NCI-H1048 (cell line): ENCODE measurements at regions not wholly inside any gene's neighbourhood (a gene's known extent, or its start where the extent isn't known, plus 50 kb on each side); places are given as distances from the start of the nearest gene placed in this dataset.
A peak's percentile ranks its signal among the peaks of the same experiment; 100 is the strongest.
"Not testable (repeated sequence)": the region's sequence is repeated elsewhere in the genome, so short reads cannot be mapped to it uniquely, and the experiment has no call there.

Experiments
- DNase-seq: peaks from one replicate; lab custom pipeline; 2025; lab: John Stamatoyannopoulos, UW

DNA sequence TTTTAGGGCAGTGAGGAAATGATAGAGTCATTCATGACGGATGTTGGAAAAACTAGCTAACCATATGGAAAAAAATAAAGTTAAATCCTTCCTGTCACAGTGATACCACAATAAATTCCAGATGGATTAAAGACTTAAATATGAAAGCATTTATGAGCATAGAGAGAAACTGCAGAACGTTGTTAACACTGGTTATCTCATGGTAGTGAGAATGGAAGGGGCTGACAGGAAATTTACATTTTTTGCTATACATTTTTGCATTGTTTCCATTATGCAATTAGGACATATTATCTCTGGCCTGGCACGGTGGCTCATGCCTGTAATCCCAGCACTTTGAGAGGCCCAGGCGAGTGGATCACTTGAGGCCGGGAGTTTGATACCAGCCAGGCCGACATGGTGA is 130.5 kb upstream of the VOPP1 start:
- DNase-seq = not testable (repeated sequence)

DNA sequence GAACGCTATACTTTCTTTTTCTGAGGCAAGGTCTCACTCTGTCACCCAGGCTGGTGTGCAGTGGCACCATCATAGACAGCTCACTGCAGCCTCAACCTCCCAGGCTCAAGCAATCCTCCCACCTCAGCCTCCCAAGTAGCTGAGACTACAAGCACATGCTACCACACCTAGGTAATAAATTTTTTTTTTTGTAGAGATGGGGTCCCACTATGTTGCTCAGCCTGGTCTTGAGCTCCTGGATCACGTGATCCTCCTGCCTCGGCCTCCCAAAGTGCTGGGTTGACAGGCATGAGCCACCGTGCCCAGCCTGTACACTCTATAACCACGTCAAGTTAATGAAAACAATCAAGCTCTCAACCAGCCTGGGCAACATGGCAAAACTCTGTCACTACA is 127.1 kb upstream of the VOPP1 start:
- DNase-seq = not testable (repeated sequence)

DNA sequence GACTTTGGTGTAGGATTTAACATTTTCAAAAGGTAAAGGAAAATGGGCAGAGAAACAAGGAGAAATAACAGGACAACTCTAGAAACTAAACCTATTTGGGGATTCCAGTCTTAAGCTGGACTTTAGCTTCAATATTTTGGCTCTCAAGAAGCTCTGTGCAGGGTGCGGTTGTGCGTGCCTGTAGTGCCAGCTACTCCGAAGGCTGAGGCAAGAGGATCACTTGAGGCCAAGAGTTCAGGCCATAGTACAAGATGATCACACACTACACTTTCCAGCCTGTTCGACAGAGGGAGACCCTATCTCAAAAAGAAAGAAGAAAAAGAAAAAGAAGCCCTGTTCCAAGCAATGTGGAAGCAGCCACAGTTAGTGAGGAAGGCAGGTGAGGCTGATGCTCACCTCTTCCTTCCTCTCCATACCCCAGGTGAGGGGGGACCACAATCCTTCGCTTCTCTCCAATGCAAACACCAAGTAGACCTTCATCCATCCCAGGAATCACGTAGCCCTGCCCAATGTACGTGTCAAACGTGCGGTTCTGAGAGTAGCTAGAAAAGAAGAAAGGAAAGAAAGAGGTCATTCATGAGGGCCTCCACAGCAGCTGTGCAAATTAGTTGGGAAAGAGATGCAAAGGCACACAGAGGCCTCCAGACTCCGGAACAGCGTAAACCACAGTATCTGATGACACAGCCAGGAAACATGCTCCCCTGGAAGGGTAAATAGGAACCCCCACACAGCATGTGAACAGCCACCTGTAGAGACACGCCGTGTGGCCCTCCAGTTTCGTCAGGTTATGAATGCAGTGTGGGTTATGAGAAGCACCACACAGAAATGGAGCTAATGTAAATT is 126.5 kb upstream of the VOPP1 start:
- not testable (repeated sequence) for DNase-seq

DNA sequence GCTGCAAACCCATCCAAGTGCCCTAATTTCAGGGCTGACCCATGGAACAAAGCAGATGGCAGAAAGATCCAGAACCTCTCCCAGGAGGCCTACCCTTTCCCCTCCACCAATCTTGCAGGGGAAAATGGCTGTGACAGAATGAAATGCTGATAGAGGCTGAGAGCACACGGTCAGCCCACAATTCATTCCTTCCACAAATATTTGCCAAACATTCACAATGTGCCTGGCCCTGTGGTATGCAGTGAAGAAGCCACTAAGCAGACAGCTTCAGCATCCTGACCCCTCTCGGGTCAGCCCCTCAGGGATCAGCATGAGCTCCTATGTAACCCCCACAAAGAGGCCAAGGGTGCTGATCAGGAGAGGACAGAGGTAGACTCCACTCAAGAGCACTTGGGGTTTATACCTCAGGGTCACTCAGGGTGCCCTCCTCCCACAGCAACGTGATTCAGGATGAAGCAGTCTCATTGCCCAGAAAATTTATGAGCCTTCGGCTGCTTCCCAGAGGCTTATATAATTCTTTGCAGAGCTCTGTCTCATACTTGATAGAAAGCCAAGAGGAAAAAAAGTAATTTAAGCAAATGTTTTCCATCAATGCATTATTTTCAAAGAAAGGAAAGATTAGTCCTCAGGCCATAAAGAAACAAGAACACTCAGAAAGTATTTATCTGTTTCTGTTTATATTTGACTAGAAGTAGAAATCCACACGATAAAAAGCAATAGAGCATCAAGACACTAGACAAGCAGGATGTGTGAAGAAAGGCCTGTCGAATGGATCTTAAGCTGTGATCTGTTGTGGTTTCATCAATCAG is 123.8 kb upstream of the VOPP1 start:
- DNase-seq = not testable (repeated sequence)

DNA sequence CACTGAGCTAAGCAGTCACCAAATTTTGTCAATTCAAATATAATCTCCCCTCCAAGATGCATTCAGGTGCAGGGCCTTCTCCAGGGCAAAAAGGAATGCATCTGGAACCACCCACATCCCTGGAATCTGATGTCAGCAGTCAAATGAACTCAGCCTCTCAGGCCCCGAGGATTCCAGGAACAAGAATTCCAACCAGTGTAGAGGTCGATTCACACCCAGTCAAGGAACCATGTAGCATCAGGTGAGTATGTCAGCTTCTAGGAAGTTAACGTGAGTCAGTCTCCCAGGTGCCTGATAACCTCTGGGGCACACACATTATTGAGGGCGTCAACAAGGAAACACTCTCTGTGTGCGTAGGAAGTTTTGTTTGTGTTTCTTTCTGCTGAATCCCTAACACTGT is 122.2 kb upstream of the VOPP1 start:
- not testable (repeated sequence) for DNase-seq

DNA sequence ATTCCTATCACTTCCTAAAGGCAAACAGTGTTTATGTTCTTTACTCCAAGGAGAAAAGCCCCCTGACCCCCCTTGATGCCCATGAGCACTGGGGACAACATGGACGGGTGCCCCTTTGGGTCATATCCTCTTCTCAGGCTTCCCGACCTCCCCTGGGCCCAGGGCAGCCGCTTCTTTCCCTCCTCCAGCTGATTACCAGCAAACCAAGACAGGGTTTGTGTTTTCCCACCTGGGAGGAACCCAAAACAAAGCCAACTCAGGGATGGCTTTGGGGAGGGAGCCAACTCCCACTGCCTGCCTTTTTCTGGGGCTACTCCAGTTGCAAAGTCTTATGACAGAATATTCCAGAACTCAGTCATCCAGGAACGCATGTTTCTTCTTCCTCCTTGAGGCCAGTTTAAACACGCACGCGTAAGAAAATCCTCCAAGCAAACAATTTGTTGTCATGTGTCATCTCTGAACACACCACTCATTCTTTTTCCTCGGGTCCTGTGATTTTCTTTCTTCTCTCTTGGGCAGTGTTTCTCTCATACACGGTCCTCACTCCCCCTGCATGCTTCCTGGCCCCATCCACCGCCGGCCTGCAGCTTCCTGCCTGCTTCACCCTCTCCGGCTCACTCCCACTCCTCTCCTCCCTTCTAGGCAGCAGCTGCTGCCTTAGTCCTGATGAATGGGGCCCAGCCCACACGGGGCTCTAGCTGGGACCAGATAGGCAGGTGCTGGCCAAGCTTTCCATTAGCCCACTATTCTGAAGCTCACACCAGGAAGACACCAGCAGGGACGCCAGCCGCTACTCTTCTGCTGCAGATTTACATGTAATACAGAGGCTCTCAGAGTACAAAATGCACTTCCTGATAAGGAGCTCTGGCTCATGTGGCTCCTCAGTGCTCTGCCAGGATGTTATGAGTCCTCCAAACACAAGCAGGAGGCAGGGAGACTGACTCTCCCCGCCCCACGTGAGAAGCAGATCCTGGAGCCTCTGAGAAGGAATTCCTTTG is 116.7 kb upstream of the VOPP1 start:
- DNase-seq = not testable (repeated sequence)

DNA sequence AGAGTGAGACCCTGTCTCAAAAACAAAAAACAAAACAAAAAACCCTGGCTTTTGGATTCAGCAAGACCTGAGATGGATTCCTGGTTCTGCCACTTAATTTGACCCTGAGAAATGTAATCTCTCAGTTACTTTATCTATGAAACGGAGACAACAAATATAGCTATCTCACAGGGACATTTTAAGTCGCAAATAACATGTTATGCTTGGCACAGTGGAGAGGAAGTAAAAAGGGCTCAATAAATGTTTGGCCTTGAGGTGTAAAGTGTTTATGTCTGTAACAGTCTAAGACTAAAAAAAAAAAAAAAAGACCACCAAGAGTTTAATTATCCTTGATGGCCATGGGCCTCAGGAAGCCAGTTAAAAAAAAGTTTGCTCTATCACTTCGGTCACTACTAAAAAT is 116.0 kb upstream of the VOPP1 start:
- DNase-seq = not testable (repeated sequence)

DNA sequence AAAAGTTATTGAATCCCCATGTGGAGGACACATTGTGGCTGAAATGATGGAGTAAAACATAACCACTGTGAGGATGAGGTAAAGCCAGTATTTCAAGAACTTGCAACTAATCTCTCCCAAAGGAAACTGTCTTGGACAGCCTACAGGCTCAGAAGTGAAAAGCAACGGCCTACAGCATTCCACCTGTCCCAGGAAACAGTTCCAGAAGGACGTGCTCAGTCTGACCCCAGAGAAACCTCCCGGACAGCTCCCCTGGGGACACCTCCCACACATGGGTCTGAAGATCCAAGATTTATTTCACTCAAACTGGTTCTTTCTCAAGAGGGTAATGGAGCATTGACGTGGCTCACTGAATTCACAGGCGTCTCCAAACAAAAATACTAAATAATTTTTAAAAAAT is 115.0 kb upstream of the VOPP1 start:
- DNase-seq = not testable (repeated sequence)

DNA sequence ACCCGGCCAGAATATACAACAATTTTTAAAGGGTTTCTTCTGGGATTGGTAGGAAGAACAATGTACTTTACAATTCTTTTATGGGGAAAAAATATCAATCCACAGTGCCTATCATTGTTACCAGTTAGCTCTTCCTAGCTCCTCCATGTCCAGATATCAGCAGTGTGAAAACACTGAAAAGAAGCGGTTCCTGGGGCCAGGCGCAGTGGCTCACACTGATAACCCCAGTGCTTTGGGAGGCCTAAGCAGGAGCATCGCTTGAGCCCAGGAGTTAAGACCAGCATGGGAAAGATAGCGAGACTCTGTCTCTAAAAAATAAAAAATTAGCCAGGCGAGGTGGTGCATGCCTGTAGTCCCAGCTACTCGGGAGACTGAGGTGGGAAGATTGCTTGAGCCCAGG is 114.5 kb upstream of the VOPP1 start:
- not testable (repeated sequence) for DNase-seq

DNA sequence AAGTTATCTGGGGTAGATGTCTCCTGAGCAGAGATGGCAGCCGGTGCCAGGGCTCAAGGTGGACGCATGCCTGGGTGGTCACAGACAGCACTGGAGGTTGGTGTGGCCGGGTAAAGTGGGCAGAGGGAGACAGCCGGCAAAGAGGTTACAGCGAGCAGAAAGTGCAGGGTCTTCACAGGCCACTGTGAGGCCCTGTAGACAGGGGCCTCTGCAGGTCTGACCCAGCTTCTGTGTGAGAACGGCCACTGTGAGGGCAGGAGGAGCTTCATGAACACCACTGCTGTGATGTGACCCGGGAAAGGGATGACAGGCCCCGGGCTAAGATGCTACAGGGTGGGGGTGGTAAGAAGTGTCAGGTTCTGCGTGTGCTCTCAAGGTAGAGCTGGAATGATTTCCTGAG is 111.2 kb upstream of the VOPP1 start:
- DNase-seq = not testable (repeated sequence)

DNA sequence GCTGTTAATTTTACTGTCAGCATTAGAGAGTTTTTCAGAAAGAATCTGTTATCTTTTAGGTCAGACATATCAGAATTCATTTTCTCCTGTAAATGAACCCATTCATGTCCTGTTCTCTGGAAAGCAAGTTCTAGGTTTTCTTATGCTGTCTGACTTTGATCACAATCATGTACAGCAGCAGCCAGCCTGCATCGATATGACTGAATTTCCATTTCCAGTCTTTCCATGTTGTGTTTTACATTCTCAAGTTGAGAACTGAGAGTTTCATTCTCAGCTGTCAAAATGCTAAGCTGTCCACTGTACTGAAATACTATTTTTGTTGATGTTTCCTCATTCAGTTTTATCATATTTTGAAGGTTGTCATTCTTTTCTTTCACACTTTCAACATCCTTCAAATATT is 103.3 kb upstream of the VOPP1 start:
- DNase-seq = not testable (repeated sequence)

DNA sequence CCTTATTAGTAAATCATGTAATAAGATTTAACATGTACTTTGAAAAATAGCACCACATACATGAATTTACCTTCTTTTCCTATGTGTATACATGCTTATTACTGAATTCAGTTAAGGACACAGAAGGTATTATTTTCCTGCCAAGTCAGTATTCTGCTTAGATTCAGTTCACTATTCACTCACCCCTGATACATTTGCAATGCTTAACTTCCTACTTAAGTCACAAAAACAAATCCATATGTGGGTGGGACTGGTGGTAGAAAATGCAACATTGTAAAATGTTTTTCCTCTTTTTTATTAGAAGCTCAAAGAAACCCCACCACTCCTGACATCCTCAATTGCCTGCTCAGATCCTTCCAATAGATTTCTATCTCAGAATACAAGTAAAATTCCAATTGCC is 101.2 kb upstream of the VOPP1 start:
- not testable (repeated sequence) for DNase-seq

DNA sequence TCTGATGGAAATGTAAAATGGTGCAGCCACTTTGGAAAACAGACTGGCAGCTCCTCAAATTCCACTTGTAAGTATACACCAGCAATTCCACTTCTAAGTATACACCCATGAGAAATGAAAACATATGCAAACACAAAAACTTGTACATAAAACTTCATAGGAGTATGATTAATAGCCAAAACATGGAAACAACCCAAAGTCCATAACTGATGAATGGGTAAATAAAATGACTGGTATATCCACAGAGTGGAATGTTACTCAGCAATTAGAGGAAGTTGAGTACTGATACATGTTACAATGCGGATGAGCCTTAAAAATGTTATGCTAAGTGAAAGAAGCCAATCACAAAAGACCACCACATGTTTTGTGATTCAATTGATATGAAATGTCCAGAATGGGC is 99.8 kb upstream of the VOPP1 start:
- DNase-seq = not testable (repeated sequence)

DNA sequence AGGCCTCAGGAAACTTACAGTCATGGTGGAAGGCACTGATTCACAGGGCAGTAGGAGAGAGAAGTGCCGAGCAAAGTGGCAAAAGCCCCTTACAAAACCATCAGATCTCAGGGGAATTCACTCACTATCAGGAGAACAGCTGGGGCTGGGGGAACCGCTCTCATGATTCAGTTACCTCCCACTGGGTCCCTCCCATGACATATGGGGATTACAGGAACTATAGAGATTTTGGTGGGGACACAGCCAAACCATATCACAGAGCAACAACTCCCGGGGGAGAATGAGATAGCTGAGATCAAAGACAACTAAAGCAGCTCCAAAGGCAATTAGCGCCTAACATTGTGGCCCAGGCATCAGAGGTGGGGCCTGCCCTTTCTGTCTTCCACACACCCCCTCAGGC is 85.4 kb upstream of the VOPP1 start:
- no peak for DNase-seq

DNA sequence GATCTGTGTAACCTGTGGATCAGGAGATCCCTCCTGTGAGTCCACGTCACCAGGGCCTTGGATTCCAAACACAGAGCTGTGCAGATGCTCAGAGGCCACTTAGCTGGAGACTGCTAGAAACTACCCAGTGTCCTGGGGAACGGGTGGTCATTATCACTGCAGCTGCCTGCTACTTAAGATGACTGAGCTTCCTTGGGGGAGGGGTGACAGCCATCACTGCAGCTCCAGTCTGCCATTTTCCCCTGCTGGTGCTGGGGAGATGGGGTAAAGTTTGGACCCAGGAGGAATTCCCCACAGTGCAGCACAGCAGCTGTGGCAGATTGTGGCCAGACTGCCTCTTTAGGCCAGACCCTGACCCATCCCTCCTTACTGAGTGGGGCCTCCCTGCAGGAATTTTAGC is 78.8 kb upstream of the VOPP1 start:
- no peak for DNase-seq

DNA sequence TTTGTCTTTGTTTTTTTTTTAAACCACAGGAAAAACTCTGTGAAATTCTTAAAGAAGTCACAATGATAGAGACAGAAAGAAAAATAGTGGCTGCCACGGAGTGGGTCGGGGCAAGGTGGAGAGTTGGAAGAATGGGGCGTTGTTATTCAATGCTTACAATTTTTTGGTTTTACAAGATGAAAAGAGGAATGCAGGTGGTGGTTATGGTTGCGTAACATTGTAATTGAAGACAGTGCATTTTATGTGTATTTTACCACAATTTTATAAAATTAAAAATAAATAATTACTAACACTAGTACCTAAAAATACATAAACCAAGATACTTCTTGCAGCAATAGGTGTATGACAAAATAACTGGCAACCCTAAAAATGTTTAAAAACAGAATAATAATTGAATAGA is 76.9 kb upstream of the VOPP1 start:
- DNase-seq = no peak

DNA sequence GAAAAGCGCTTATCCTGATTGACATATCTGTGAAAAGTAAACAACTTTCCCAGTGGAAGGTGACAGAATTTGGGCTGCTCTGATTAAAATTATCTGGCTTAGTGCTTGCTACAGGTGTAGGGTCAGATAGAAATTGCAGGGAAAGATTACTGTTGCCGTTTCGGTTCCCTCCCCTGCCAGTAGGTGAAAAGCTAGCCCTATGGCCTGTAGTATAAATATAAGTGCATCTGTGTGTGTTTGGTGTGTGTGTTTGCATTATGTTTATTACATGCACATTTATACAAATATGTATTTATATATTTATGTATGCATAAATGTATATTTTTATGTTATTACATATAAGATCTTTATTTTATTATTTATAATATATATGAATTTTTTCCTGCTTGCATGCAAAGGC is 72.3 kb upstream of the VOPP1 start:
- no peak for DNase-seq

DNA sequence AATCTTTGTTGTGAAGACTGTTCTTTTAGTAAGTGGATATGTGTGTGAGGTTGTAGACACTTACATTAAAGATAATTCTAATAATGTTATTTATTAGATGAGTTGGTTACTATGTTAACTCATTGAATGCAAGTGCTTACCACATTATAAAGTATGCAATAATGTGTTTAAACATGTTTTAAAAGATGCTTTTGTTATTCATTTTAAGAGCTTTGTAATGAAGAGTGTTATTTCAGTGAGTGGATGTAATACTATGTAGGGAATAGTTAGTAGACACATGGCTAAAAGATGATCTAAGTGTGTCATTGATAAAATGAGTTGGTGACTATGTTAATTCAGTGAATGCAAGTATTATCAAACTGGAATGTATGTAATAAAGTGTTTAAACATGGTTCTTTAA is 70.0 kb upstream of the VOPP1 start:
- no peak for DNase-seq

DNA sequence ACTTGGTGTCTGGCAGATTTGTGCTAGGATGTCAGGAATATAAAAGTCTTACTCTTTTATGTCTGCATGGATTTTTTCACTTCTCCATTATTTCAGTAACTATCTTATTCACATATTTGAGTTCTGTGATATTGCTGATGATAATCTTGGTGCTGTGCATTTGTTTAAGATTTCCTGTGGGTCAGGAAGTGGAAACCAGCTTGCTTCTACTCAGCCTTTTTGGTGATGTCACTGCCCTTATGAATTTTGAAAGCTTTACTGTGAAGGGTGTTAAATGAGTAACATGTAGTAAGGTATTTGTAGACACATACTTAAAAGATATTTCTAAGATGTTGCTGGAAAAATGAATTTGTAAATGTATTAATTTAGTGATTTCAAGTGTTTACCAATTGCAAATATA is 69.5 kb upstream of the VOPP1 start:
- no peak for DNase-seq

DNA sequence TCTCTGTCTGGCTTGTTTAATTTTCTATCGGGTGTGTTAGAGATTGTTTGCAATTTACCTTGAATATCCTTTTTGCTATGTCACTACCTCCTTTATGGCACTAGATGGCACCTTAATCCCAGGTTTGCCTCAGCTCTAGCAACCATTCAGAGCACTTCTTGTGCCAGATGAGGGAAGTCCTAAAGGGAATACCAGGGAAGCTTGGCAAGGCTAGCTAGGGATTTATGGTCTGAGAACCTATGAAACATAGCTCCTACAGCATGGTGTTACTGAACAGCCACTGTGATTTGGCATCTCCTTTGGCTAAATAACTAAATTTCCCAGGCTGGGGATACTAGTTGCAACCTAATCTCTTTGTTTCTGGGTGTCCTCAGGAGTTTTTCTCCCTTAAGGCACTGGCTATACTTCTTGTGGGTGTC is 69.0 kb upstream of the VOPP1 start:
- DNase-seq = peak; percentile 76

DNA sequence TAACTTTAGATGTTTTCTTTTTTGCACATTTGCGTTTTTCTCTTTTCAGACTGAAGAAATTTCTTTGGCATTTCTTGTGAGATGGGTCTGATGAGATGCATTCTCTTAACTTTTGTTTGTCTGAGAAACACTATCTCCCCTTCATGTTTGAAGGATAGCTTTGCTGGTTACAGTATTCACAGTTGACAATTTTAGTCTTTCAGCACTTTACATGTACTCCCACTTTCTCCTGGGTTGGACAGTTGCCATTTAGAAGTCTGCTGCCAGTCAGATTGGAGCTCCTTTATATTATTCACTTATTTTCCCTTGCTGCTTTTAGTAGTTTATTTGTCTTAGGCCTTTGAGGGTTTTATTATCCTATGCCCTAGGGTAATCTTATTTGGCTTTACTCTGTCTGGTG is 67.3 kb upstream of the VOPP1 start:
- DNase-seq = no peak
